ENCODE measurements at regions not wholly inside any gene's neighbourhood (a gene's known extent, or its start where the extent isn't known, plus 50 kb on each side); places are given as distances from the start of the nearest gene placed in this dataset.

- TF ChIP-seq POLR2A (IDR thresholded peaks at IDR 0.05) (no peak), CTCF (IDR thresholded peaks at IDR 0.05) (no peak)
Observed at GRCh38 chr5:174392892-174393291, 331.5 kb upstream of the MSX2 start.
